ENCODE measurements at regions not wholly inside any gene's neighbourhood (a gene's known extent, or its start where the extent isn't known, plus 50 kb on each side); places are given as distances from the start of the nearest gene placed in this dataset.

DNA sequence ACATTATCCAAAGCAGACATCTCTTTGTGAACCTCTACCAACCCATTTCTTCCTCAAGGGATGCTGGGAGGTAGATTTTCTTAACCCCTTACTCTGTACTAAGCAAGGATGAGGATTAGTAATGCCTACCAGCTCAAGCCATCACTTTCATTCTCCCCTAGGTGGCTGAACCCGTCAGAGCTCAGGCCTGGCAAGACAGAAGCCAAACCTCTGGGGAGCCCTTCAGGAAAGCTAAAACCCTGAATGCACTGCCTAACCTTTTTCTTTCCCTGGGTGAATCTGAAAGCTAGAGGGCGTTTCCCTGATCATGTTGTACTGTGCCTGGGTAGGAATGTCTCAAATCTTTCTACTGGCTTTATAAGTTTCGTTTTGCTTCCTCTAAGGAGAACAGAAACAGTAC, 617.3 kb downstream of the RPL10L start:
- Histone ChIP-seq H2AFZ (ENCODE audit: low read depth, low read length) (no peak overlapping the region), H3K27me3 (ENCODE audit: insufficient read depth, low read length, poor library complexity) (no peaks in the 10 kb centered on the region), H3K36me3 (ENCODE audit: insufficient read depth, low read length) (no peaks in the 10 kb centered on the region), H3K79me2 (ENCODE audit: insufficient read depth, low read length) (no peaks in the 10 kb centered on the region), H3K9ac (ENCODE audit: low read depth, low read length) (no peak overlapping the region), H3K4me2 (ENCODE audit: insufficient read depth, low read length) (no peak overlapping the region), H4K20me1 (ENCODE audit: insufficient read depth, low read length) (no peaks in the 10 kb centered on the region), H3K4me3 (ENCODE audit: low read depth in 1 of 2, low read length in 2 of 2) (no peak overlapping the region), H3K4me1 (ENCODE audit: insufficient read depth, low read length) (no peaks in the 10 kb centered on the region), H3K27ac (ENCODE audit: low read length) (no peak overlapping the region), H3K9me3 (ENCODE audit: insufficient read depth, low read length, severe bottlenecking) (no peaks in the 10 kb centered on the region)
- DNase-seq (no peak), ATAC-seq (ENCODE audit: insufficient read depth, low read depth) (no peak)
- TF ChIP-seq, protein P1, sequence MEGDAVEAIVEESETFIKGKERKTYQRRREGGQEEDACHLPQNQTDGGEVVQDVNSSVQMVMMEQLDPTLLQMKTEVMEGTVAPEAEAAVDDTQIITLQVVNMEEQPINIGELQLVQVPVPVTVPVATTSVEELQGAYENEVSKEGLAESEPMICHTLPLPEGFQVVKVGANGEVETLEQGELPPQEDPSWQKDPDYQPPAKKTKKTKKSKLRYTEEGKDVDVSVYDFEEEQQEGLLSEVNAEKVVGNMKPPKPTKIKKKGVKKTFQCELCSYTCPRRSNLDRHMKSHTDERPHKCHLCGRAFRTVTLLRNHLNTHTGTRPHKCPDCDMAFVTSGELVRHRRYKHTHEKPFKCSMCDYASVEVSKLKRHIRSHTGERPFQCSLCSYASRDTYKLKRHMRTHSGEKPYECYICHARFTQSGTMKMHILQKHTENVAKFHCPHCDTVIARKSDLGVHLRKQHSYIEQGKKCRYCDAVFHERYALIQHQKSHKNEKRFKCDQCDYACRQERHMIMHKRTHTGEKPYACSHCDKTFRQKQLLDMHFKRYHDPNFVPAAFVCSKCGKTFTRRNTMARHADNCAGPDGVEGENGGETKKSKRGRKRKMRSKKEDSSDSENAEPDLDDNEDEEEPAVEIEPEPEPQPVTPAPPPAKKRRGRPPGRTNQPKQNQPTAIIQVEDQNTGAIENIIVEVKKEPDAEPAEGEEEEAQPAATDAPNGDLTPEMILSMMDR (IDR thresholded peaks at IDR 0.05; ENCODE audit: borderline replicate concordance, extremely low read depth, low read length, poor library complexity, severe bottlenecking): no peak
- no peak for TF ChIP-seq EZH2 (IDR thresholded peaks at IDR 0.05; ENCODE audit: borderline replicate concordance, low read depth, low read length, severe bottlenecking)

- no peak for ATAC-seq (ENCODE audit: insufficient read depth, low read depth)
- Histone ChIP-seq H3K4me3 (ENCODE audit: low read depth in 1 of 2, low read length in 2 of 2) (no peak overlapping the region), H3K27me3 (ENCODE audit: insufficient read depth, low read length, poor library complexity) (no peaks in the 10 kb centered on the region), H4K20me1 (ENCODE audit: insufficient read depth, low read length) (no peaks in the 10 kb centered on the region), H3K4me2 (ENCODE audit: insufficient read depth, low read length) (no peak overlapping the region), H3K9ac (ENCODE audit: low read depth, low read length) (no peak overlapping the region), H3K79me2 (ENCODE audit: insufficient read depth, low read length) (no peaks in the 10 kb centered on the region), H3K27ac (ENCODE audit: low read length) (no peak overlapping the region), H3K4me1 (ENCODE audit: insufficient read depth, low read length) (no peaks in the 10 kb centered on the region), H3K36me3 (ENCODE audit: insufficient read depth, low read length) (no peaks in the 10 kb centered on the region), H3K9me3 (ENCODE audit: insufficient read depth, low read length, severe bottlenecking) (no peaks in the 10 kb centered on the region), H2AFZ (ENCODE audit: low read depth, low read length) (no peak overlapping the region)
- TF ChIP-seq, protein P1 (IDR thresholded peaks at IDR 0.05; ENCODE audit: borderline replicate concordance, extremely low read depth, low read length, poor library complexity, severe bottlenecking): no peak
- TF ChIP-seq EZH2 (IDR thresholded peaks at IDR 0.05; ENCODE audit: borderline replicate concordance, low read depth, low read length, severe bottlenecking): no peak
- DNase-seq: no peak
Observed at GRCh38 chr14:46018846-46019420, 632.6 kb downstream of the RPL10L start.

GRCh38 chr14:46008348-46008747, 643.2 kb downstream of the RPL10L start:
- Histone ChIP-seq H2AFZ (ENCODE audit: low read depth, low read length) (no peak overlapping the region), H3K27me3 (ENCODE audit: insufficient read depth, low read length, poor library complexity) (no peaks in the 10 kb centered on the region), H3K79me2 (ENCODE audit: insufficient read depth, low read length) (no peaks in the 10 kb centered on the region), H3K9me3 (ENCODE audit: insufficient read depth, low read length, severe bottlenecking) (no peaks in the 10 kb centered on the region), H3K4me3 (ENCODE audit: low read depth in 1 of 2, low read length in 2 of 2) (no peak overlapping the region), H3K27ac (ENCODE audit: low read length) (no peak overlapping the region), H3K4me1 (ENCODE audit: insufficient read depth, low read length) (no peaks in the 10 kb centered on the region), H3K4me2 (ENCODE audit: insufficient read depth, low read length) (no peak overlapping the region), H3K36me3 (ENCODE audit: insufficient read depth, low read length) (no peaks in the 10 kb centered on the region), H4K20me1 (ENCODE audit: insufficient read depth, low read length) (no peaks in the 10 kb centered on the region), H3K9ac (ENCODE audit: low read depth, low read length) (no peak overlapping the region)
- no peak for DNase-seq
- ATAC-seq (ENCODE audit: insufficient read depth, low read depth): no peak
- TF ChIP-seq, protein P1 (IDR thresholded peaks at IDR 0.05; ENCODE audit: borderline replicate concordance, extremely low read depth, low read length, poor library complexity, severe bottlenecking): no peak

DNA sequence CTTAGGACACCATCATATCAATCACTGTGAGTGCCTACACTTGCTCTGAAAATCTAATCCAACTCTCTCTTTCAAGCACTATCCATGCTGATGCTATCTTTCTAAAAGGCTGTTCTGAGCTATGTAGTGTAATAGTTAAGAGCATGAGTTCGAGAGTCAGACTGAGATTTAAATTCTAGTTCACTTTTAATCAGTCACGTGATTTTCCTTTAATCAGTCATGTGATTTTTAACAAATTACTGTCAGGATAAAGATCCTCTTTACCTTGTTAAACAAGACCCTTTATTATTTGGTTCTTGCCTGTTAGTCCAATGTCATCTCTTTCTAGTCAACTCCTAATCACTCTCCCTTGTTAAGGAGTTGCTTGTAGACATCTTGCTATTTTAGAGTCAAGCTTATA, 653.0 kb downstream of the RPL10L start:
- TF ChIP-seq, protein P1 (IDR thresholded peaks at IDR 0.05; ENCODE audit: borderline replicate concordance, extremely low read depth, low read length, poor library complexity, severe bottlenecking): no peak
- TF ChIP-seq EZH2 (IDR thresholded peaks at IDR 0.05; ENCODE audit: borderline replicate concordance, low read depth, low read length, severe bottlenecking): no peak
- no peaks in the 10 kb centered on the region for H3K27me3 ChIP-seq (ENCODE audit: insufficient read depth, low read length, poor library complexity)
- no peak for DNase-seq

More for the DNA sequence above, 653.0 kb downstream of the RPL10L start:
- Histone ChIP-seq H3K9me3 (ENCODE audit: insufficient read depth, low read length, severe bottlenecking) (no peaks in the 10 kb centered on the region), H3K4me1 (ENCODE audit: insufficient read depth, low read length) (no peaks in the 10 kb centered on the region), H4K20me1 (ENCODE audit: insufficient read depth, low read length) (no peaks in the 10 kb centered on the region), H3K4me3 (ENCODE audit: low read depth in 1 of 2, low read length in 2 of 2) (no peak overlapping the region), H3K36me3 (ENCODE audit: insufficient read depth, low read length) (no peaks in the 10 kb centered on the region), H3K4me2 (ENCODE audit: insufficient read depth, low read length) (no peak overlapping the region), H3K27ac (ENCODE audit: low read length) (no peak overlapping the region), H3K9ac (ENCODE audit: low read depth, low read length) (no peak overlapping the region), H2AFZ (ENCODE audit: low read depth, low read length) (no peak overlapping the region), H3K79me2 (ENCODE audit: insufficient read depth, low read length) (no peaks in the 10 kb centered on the region)
- no peak for ATAC-seq (ENCODE audit: insufficient read depth, low read depth)
